Hippocampal formation (tissue), 2 donors: ENCODE measurements at regions not wholly inside any gene's neighbourhood (a gene's known extent, or its start where the extent isn't known, plus 50 kb on each side); places are given as distances from the start of the nearest gene placed in this dataset.
"Not testable (repeated sequence)": the region's sequence is repeated elsewhere in the genome, so short reads cannot be mapped to it uniquely, and the experiment has no call there.

Experiments
- DNase-seq, 2 donors: peaks; one replicate each; lab custom pipeline; 2025; lab: John Stamatoyannopoulos, UW

GRCh38 chr10:52956461-52956860 lies 183.9 kb upstream of the MBL2 start:
- DNase-seq: no peak

- no peak for DNase-seq
Observed at GRCh38 chr10:52955337-52955736, 182.8 kb upstream of the MBL2 start.

DNA sequence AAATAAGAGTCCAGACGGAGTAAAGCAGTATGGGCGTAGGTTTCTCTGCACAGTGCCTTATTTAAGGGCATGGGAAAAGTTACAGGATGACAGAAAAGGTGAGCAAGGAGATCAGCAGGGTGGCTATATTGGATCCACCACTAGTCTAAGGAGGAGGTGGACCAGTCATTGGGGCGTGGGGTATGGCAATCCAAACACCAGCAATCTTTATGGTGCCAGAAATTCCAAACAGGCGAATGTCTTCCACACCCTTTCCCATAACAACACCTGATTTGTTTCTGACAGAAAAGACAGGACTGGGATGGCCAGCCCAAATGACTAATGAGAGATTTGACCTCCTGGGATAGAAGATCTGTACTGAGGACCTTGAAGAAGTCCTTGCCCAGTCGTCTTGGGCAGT lies 181.8 kb upstream of the MBL2 start:
- DNase-seq: no peak

DNA sequence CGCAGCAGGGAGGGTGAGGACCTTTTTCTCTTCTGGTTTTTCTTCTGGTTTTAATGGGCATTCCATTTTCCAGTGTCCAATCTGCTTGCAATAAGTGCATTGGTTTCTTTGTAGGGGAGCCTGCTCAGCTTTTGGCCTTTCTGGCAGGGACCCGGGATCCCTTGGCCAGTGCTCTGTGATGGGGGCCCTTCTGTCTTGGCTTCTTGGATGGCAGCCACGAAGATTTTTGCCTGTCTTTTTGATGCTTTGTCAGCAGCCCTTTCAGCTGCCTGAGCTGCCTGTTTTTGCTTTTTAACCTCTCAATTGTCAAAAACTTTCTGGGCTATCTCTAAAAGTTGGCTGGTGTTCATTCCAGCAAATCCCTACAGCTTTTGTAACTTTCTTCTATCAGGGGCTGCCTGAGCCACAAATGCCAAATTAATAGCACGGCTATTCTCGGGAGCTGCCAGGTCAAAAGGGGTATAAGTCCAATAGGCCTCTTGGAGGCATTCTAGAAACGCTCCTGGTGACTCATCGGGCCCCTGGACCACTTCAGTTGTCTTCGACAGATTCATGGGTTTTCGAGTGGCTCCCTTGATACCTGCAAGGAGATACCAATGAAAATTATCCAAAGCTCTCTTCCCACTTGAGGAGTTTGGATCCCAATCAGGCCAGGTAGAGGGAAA lies 179.9 kb upstream of the MBL2 start:
- DNase-seq: no peak

GRCh38 chr10:52951824-52952223 lies 179.2 kb upstream of the MBL2 start:
- no peak for DNase-seq

- no peak for DNase-seq
Observed at GRCh38 chr10:52950578-52950977, 178.0 kb upstream of the MBL2 start.

DNA sequence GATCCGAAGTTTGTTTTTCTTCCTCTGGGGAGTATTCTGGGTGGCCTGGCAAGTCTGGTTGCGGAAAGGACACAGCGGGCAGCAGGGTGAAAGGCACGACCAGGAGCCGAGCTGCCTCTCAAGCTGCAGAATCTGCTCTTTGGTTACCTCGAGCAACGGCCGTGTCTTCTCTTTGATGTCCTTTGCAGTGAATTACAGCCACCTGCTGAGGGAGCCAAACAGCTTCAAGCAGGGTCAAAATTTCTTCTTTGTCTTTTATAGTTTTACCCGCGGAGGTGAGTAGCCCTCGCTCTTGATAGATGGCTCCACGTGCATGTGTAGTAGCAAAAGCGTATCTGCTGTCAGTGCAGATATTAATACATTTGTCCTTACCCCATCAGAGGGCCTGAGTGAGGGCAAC lies 177.3 kb upstream of the MBL2 start:
- no peak for DNase-seq

GRCh38 chr10:52946486-52946885 lies 173.9 kb upstream of the MBL2 start:
- DNase-seq: no peak

DNA sequence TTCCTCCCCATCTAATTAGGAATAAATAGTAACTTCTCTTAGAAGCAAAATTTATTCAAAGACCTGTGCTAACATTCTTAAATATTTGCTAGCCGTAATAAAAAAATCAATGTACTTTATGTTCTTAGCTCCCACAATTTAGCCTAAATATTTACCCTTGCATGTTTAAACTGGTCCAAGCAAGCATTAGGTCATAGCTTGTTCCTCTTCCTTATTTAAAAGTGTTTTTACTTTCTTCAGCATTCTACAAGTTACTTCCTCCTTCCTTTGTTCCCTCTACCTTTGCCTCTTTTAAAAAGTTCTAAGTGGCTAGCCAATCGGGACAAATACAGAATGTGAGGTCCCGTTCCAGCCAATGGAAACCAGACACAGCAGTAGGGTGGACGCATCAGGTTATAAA lies 172.9 kb upstream of the MBL2 start:
- DNase-seq: not testable (repeated sequence)

- DNase-seq: no peak
Observed at GRCh38 chr10:52940921-52941320, 168.3 kb upstream of the MBL2 start.

DNA sequence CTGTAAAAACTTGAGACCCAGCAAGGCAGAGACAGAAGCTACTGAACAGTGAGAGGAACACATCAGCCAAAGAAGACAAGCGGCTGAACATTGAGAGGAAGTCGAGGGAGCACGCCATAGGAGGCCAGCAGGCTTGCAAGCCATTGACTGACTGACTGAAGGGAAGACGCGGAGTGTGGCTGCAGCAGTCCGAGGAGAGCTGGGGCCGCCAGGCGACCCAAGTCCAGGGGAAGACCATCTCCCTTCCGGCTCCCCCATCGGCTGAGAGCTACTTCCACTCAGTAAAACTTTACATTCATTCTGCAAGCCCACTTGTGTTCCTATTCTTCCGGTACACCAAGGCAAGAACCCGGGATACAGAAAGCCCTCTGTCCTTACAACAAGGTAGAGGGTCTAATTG lies 167.3 kb upstream of the MBL2 start:
- DNase-seq: no peak

GRCh38 chr10:52933748-52934147 lies 161.2 kb upstream of the MBL2 start:
- no peak for DNase-seq

DNA sequence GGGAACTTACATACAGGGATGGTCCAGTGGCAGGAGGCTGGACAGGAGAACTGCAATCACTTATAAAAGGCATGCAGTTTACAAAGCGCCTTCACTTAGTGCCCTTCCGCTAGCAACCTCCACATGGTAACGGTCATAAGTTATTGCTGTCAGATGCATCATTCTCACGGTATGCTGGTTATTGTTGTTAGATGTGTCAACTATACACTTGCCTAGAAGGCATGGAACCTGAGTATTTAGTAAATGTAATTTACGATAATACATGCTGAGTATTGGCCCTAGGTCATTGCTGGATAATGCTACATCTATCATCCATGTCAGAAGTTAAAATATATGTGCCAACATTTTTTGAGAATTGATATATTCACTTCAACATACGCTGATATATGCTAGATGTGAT lies 155.1 kb upstream of the MBL2 start:
- DNase-seq: no peak

- no peak for DNase-seq
Observed at GRCh38 chr10:52923520-52923919, 150.9 kb upstream of the MBL2 start.

- DNase-seq: no peak
Observed at GRCh38 chr10:52918714-52919305, 146.2 kb upstream of the MBL2 start.

- DNase-seq: no peak
Observed at GRCh38 chr10:52915391-52915790, 142.8 kb upstream of the MBL2 start.

- no peak for DNase-seq
Observed at GRCh38 chr10:52911163-52911562, 138.6 kb upstream of the MBL2 start.

- no peak for DNase-seq
Observed at GRCh38 chr10:52908478-52908877, 135.9 kb upstream of the MBL2 start.

- no peak for DNase-seq
Observed at GRCh38 chr10:52906046-52906445, 133.5 kb upstream of the MBL2 start.

- DNase-seq: no peak
Observed at GRCh38 chr10:52903397-52903938, 130.9 kb upstream of the MBL2 start.

GRCh38 chr10:52900593-52900992 lies 128.0 kb upstream of the MBL2 start:
- no peak for DNase-seq

DNA sequence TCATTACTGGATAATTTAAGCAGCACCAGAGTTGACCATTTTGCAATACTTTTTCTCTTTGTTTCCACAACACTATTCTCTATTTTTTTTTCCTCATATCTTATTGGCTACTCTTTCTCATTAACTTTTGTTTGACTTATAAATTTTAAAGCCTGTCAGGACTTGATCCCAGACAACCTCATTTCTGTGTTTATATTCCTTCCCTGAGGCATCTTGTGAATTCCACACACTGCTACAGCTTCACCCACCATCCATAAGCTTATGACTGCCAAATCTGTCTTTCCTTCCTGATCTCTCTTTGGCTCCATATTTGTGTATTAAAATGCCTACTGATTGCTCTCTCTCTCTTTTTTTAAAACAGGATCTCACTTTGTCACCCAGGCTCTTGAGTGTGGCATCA lies 124.6 kb upstream of the MBL2 start:
- no peak for DNase-seq

DNA sequence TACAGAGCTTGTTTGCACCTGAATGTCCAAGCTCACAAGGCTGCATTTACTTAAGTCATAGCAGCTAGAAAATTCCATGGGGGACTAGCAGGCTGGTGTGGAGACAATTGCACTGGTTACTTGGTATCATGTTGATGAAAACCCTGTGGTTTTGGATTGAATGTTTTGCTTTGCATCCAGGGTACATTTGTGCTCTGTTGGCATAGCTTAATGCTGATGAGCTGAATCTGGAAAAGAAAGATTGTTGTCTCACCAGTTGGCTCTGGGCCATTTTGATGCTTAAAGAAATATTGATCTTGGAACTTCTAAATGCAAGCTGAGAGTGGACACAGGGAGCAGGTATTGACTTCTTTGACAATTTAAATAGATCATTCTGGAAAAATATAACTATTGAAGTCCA lies 122.5 kb upstream of the MBL2 start:
- DNase-seq: no peak

- DNase-seq: no peak
Observed at GRCh38 chr10:52890281-52890680, 117.7 kb upstream of the MBL2 start.
